AG04449 (cell line): ENCODE measurements at regions not wholly inside any gene's neighbourhood (a gene's known extent, or its start where the extent isn't known, plus 50 kb on each side); places are given as distances from the start of the nearest gene placed in this dataset.

Source experiments
- CTCF ChIA-PET: fragments of 350-600 bp; formaldehyde crosslinking; extraction: SDS; loops from one replicate; lab custom pipeline; 2021; ENCODE audit warnings: antibody characterized with exemption; lab: Yijun Ruan, JAX
- POLR2A ChIA-PET: fragments of 400-600, 350-600 bp; formaldehyde crosslinking; extraction: SDS; loops from one replicate; lab custom pipeline; 2020; ENCODE audit warnings: antibody characterized with exemption, inconsistent platforms; lab: Yijun Ruan, JAX
- DNase-seq: peaks from one replicate; pipeline ENCODE4 v3.0.0-alpha.2; 2010; ENCODE audit warnings: low read depth, low spot score
- H3K4me3 ChIP-seq: 2 replicates; pipeline ENCODE4 v1.5.1; 2011; ENCODE audit warnings: low read depth, mild to moderate bottlenecking, control low read depth, low read length
- CTCF ChIP-seq: IDR thresholded peaks from one replicate; pipeline ENCODE4 v1.5.1; 2011; ENCODE audit warnings: mild to moderate bottlenecking, moderate library complexity, low read length, control low read depth, inconsistent platforms; ENCODE audit not compliant: insufficient read depth; ENCODE audit errors: missing control alignments

GRCh38 chr7:153518201-153518984 lies 533.8 kb upstream of the DPP6 start:
- CTCF ChIA-PET = no interaction called here
- POLR2A ChIA-PET = no interaction called here
- H3K4me3 ChIP-seq = no peak overlapping the region
- no peak for DNase-seq
- TF ChIP-seq CTCF = no peak

GRCh38 chr7:153521370-153521769 lies 530.8 kb upstream of the DPP6 start:
- POLR2A ChIA-PET = no interaction called here
- no peak for DNase-seq
- no peak for TF ChIP-seq CTCF
- CTCF ChIA-PET = no interaction called here
- no peak overlapping the region for H3K4me3 ChIP-seq

DNA sequence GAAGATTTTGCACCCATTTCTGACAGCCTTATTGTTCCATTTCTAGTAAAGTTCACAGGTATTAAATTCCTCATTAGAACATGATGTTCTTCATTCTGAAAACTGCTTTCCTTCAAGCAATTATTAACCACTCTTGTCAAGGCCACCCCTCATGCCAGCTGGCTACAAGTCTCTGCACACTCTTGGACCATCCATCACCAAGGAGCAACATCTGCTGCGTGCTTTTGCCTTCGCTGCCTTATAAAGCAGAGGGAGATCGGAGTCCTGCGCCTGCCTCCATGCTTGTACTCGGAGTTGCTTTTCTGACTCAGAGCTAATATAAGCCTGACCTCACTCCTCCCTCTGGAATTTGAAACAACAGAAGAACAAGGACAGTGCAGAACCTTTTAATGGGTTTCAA lies 529.9 kb upstream of the DPP6 start:
- CTCF ChIA-PET = no interaction called here
- no peak for TF ChIP-seq CTCF
- no peak overlapping the region for H3K4me3 ChIP-seq
- no peak for DNase-seq
- POLR2A ChIA-PET = no interaction called here

DNA sequence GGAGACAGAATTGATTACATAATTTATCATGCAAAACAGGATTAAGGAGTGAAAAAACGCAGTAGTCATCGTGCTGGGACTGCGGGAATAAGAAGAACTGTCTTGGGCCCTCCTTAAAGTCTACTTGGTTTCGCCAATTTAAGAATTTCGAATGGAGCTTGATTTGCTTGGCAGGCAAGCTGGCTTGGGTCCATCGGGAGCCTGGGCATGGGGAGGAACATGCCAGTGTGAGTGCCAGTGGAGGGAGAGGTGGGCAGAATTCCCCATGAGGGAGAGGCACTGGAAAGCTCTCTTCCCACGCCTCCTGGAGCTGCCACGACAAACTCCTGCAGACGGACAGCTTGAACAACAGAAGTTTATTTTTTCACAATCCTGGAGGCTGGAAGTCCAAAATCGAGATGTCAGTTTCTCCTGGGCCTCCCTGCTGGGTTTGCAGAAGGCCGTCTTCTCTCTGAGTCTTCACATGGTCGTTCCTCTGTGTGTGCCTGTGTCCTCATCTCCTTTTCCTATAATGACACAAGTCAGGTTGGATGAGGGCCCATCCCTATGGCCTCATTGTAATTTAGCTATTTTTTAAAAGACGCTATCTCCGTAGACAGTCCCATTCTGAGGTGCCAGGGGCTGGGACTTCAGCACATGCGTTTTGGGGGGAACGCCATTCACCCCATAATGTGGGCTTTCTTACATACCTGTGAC lies 528.7 kb upstream of the DPP6 start:
- no peak overlapping the region for H3K4me3 ChIP-seq
- CTCF ChIA-PET = no interaction called here
- no peak for DNase-seq
- POLR2A ChIA-PET = no interaction called here
- TF ChIP-seq CTCF = no peak

DNA sequence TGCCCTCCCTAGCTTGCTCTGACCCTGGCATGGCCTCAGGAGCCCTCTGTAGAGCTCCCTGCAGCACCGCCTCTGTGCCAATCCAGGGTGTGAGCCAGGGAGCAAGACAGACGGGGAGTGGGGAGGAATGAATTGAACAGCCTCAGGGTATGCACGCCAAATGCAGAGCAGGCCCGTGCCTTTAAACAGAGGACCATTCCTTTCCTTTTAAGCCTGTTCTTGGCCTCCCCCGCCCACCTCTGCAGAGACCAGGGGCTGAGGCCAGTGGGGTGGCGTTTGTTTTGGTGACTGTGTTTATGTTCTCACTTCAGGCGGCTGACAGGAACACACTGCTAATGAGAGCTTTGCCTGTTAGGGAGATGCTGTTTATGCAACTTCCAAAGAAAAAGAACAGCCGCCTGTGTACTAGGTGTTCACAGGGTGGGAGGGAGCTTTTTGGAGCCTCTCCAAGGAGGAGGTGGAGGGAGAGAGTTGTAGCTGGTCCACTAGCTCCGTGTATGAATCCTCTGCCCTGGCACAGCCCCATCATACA lies 528.1 kb upstream of the DPP6 start:
- CTCF ChIA-PET = no interaction called here
- no peak for TF ChIP-seq CTCF
- POLR2A ChIA-PET = no interaction called here
- H3K4me3 ChIP-seq = no peak overlapping the region
- no peak for DNase-seq

- CTCF ChIA-PET = no interaction called here
- DNase-seq = no peak
- POLR2A ChIA-PET = no interaction called here
- no peak for TF ChIP-seq CTCF
- no peak overlapping the region for H3K4me3 ChIP-seq
These were observed 523.1 kb upstream of the DPP6 start for GRCh38 chr7:153529100-153529499.
